K562 (cell line): ENCODE measurements at regions not wholly inside any gene's neighbourhood (a gene's known extent, or its start where the extent isn't known, plus 50 kb on each side); places are given as distances from the start of the nearest gene placed in this dataset.

ENCODE experiments used
- ATF2 ChIP-seq: sonication (generic); formaldehyde crosslinking; IDR thresholded peaks from 2 replicates; pipeline ENCODE4 v1.8.1; 2022; ENCODE audit warnings: missing genetic modification reagents
- CBX8 ChIP-seq: fragments of 200-600 bp; sonication (generic); IDR thresholded peaks from 2 replicates; pipeline ENCODE4 v1.6.1; 2012; ENCODE audit warnings: borderline replicate concordance, mixed run types, low read depth, mild to moderate bottlenecking, moderate library complexity, mixed read lengths, low read length, control low read depth, inconsistent platforms; ENCODE audit not compliant: poor library complexity, severe bottlenecking; ENCODE audit errors: extremely low read depth
- MITF ChIP-seq: IDR thresholded peaks from 2 replicates; pipeline ENCODE4 v1.6.1; 2014; ENCODE audit warnings: antibody characterized with exemption
- RAD21 ChIP-seq, 2 experiments: fragments of 250-450 bp in 1 of 2; fragments of 450-650 bp in 1 of 2; sonication (Bioruptor Pico) in 1 of 2; formaldehyde crosslinking in 1 of 2; IDR thresholded peaks in 1 of 2; conservative IDR thresholded peaks in 1 of 2; 2 replicates each; pipeline versions ENCODE4 v1.4.0 to v1.8.0; 2020 to 2022; ENCODE audit warnings: mild to moderate bottlenecking in 2 of 2, moderate library complexity in 1 of 2
- ZNF639 ChIP-seq, 2 experiments: fragments of 200-800 bp in 1 of 2; sonication (Bioruptor generic) in 1 of 2; sonication (generic) in 1 of 2; formaldehyde crosslinking in 1 of 2; IDR thresholded peaks in 1 of 2; conservative IDR thresholded peaks in 1 of 2; 2 replicates each; pipeline versions ENCODE4 v1.5.0 to v1.6.1; 2016 to 2020; ENCODE audit warnings: missing compliant biosample characterization in 1 of 2, missing genetic modification characterization in 1 of 2, missing genetic modification reagents in 1 of 2

- TF ChIP-seq ZNF639 (CRISPR knock-in tag; conservative IDR thresholded peaks at IDR 0.05 in 1 of 2, IDR thresholded peaks at IDR 0.05 in 1 of 2) (no peak), ATF2 (no peak), MITF (no peak), CBX8 (no peak), RAD21 (CRISPR knock-in tag; conservative IDR thresholded peaks at IDR 0.05 in 1 of 2, IDR thresholded peaks at IDR 0.05 in 1 of 2) (no peak)
Observed at GRCh38 chr10:21247592-21247991, 277.9 kb downstream of the SKIDA1 start.
